Panc1 (cell line): ENCODE measurements at regions not wholly inside any gene's neighbourhood (a gene's known extent, or its start where the extent isn't known, plus 50 kb on each side); places are given as distances from the start of the nearest gene placed in this dataset.

Experiments used
- ATAC-seq: fragments of 200-7000 bp; cut with Tn5 transposase; 2 replicates; pipeline ENCODE4 v1.9.1; 2020; ENCODE audit warnings: mild to moderate bottlenecking, moderate library complexity
- BruUV-seq: library from RNA; stranded (reverse); fragments of 400-500 nt; replicated peaks from 2 replicates; lab custom pipeline; 2021; lab: Mats Ljungman, UMichigan
- CTCF ChIA-PET: fragments of 300-600 bp; sonication (Branson Sonifier 250); formaldehyde crosslinking; loops from one replicate; lab custom pipeline; 2022; ENCODE audit warnings: antibody characterized with exemption; lab: Charles Lee
- POLR2A ChIA-PET: fragments of 300-600 bp; sonication (Branson Sonifier 250); formaldehyde crosslinking; loops from one replicate; lab custom pipeline; 2022; ENCODE audit warnings: antibody characterized with exemption; lab: Charles Lee
- DNase-seq: peaks from one replicate; pipeline ENCODE4 v3.0.0-alpha.2; 2010; ENCODE audit warnings: low read depth, low spot score
- H3K27ac ChIP-seq: 2 replicates; pipeline ENCODE4 v1.5.1; 2011; ENCODE audit warnings: mild to moderate bottlenecking, low read length, inconsistent platforms
- H3K27me3 ChIP-seq: fragments of 200-500 bp; sonication (Bioruptor generic); 2 replicates; pipeline ENCODE4 v1.6.0; 2014; ENCODE audit warnings: low read length, inconsistent platforms; ENCODE audit not compliant: control insufficient read depth, insufficient read depth
- H3K36me3 ChIP-seq: fragments of 200-500 bp; sonication (Bioruptor generic); 2 replicates; pipeline ENCODE4 v1.5.1; 2014; ENCODE audit warnings: inconsistent platforms, mild to moderate bottlenecking, low read length, moderate library complexity; ENCODE audit not compliant: control insufficient read depth, insufficient read depth
- H3K4me1 ChIP-seq: 2 replicates; pipeline ENCODE4 v1.5.1; 2011; ENCODE audit warnings: inconsistent platforms, mild to moderate bottlenecking, low read length, moderate library complexity; ENCODE audit not compliant: control insufficient read depth, insufficient read depth
- H3K4me3 ChIP-seq, 2 experiments: 2 replicates each; pipeline ENCODE4 v1.5.1; 2011 to 2012; ENCODE audit warnings: low read depth in 2 of 2, low read length in 2 of 2, mild to moderate bottlenecking in 2 of 2, inconsistent platforms in 1 of 2, moderate library complexity in 1 of 2
- H3K9me3 ChIP-seq: fragments of 200-500 bp; sonication (Bioruptor generic); 2 replicates; pipeline ENCODE4 v1.5.1; 2014; ENCODE audit warnings: low read depth, mild to moderate bottlenecking, inconsistent platforms, low read length, moderate library complexity; ENCODE audit not compliant: control insufficient read depth, insufficient read depth
- POLR2AphosphoS5 ChIP-seq: IDR thresholded peaks from 2 replicates; pipeline ENCODE4 v1.6.1; 2012; ENCODE audit warnings: mild to moderate bottlenecking, low read depth, low read length, moderate library complexity
- SIN3A ChIP-seq: IDR thresholded peaks from 2 replicates; pipeline ENCODE4 v1.6.1; 2012; ENCODE audit warnings: low read depth, mild to moderate bottlenecking, low read length, moderate library complexity, borderline replicate concordance; ENCODE audit not compliant: insufficient read depth
- TCF7L2 ChIP-seq: IDR thresholded peaks from 2 replicates; pipeline ENCODE4 v1.6.1; 2011; ENCODE audit warnings: mild to moderate bottlenecking, low read depth, low read length, inconsistent platforms
- in situ Hi-C: cut with HindIII; loops from 2 replicates; pipeline ENCODE4 v1.10.0; 2016; ENCODE audit warnings: low sequenced_read_pairs, low pct_unique_long_range_greater_than_20kb
- intact Hi-C: fragments of 100-400 bp; cut with micrococcal nuclease; formaldehyde crosslinking; loops from one replicate; pipeline ENCODE4 v1.10.0; 2022; ENCODE audit not compliant: unreplicated experiment
- TF ChIP-seq, protein P1 (sequence below), 2 experiments: IDR thresholded peaks; 2 replicates each; pipeline ENCODE4 v1.6.1; 2011 to 2012; ENCODE audit warnings: low read depth in 2 of 2, control low read depth in 1 of 2, low read length in 1 of 2, mild to moderate bottlenecking in 1 of 2, moderate library complexity in 1 of 2; ENCODE audit not compliant: insufficient read depth in 1 of 2
- TF ChIP-seq, protein P2 (sequence below): fragments of 450-650 bp; IDR thresholded peaks from 2 replicates; pipeline ENCODE4 v1.5.1; 2017; ENCODE audit warnings: mild to moderate bottlenecking

GRCh38 chr18:57269756-57270155 lies 82.6 kb upstream of the ST8SIA3 start:
- TF ChIP-seq, protein P1, sequence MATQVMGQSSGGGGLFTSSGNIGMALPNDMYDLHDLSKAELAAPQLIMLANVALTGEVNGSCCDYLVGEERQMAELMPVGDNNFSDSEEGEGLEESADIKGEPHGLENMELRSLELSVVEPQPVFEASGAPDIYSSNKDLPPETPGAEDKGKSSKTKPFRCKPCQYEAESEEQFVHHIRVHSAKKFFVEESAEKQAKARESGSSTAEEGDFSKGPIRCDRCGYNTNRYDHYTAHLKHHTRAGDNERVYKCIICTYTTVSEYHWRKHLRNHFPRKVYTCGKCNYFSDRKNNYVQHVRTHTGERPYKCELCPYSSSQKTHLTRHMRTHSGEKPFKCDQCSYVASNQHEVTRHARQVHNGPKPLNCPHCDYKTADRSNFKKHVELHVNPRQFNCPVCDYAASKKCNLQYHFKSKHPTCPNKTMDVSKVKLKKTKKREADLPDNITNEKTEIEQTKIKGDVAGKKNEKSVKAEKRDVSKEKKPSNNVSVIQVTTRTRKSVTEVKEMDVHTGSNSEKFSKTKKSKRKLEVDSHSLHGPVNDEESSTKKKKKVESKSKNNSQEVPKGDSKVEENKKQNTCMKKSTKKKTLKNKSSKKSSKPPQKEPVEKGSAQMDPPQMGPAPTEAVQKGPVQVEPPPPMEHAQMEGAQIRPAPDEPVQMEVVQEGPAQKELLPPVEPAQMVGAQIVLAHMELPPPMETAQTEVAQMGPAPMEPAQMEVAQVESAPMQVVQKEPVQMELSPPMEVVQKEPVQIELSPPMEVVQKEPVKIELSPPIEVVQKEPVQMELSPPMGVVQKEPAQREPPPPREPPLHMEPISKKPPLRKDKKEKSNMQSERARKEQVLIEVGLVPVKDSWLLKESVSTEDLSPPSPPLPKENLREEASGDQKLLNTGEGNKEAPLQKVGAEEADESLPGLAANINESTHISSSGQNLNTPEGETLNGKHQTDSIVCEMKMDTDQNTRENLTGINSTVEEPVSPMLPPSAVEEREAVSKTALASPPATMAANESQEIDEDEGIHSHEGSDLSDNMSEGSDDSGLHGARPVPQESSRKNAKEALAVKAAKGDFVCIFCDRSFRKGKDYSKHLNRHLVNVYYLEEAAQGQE (IDR thresholded peaks at IDR 0.05; ENCODE audit: insufficient read depth in 1 of 2, low read depth in 2 of 2, low read length in 1 of 2) = no peak
- TF ChIP-seq, protein P2, sequence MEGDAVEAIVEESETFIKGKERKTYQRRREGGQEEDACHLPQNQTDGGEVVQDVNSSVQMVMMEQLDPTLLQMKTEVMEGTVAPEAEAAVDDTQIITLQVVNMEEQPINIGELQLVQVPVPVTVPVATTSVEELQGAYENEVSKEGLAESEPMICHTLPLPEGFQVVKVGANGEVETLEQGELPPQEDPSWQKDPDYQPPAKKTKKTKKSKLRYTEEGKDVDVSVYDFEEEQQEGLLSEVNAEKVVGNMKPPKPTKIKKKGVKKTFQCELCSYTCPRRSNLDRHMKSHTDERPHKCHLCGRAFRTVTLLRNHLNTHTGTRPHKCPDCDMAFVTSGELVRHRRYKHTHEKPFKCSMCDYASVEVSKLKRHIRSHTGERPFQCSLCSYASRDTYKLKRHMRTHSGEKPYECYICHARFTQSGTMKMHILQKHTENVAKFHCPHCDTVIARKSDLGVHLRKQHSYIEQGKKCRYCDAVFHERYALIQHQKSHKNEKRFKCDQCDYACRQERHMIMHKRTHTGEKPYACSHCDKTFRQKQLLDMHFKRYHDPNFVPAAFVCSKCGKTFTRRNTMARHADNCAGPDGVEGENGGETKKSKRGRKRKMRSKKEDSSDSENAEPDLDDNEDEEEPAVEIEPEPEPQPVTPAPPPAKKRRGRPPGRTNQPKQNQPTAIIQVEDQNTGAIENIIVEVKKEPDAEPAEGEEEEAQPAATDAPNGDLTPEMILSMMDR = no peak
- TF ChIP-seq SIN3A (no peak), TCF7L2 (no peak), POLR2AphosphoS5 (no peak)
- Histone ChIP-seq H3K36me3 (no peaks in the 10 kb centered on the region), H3K27ac (no peak overlapping the region), H3K9me3 (no peaks in the 10 kb centered on the region), H3K4me3 (no peak overlapping the region), H3K27me3 (no peaks in the 10 kb centered on the region), H3K4me1 (no peaks in the 10 kb centered on the region)
- no TSS peak for BruUV-seq
- POLR2A ChIA-PET = no interaction called here
- intact Hi-C loops (no loop called here), in situ Hi-C loops (no loop called here)
- ATAC-seq (no peak), DNase-seq (no peak)
- CTCF ChIA-PET = no interaction called here

GRCh38 chr18:57270156-57270555 lies 82.2 kb upstream of the ST8SIA3 start:
- intact Hi-C loops = no loop called here
- ChIA-PET POLR2A (no interaction called here), CTCF (no interaction called here)
- no peaks in the 10 kb centered on the region for H3K27me3 ChIP-seq
- DNase-seq (no peak), ATAC-seq (no peak)
- no peaks in the 10 kb centered on the region for H3K36me3 ChIP-seq
- in situ Hi-C loops = no loop called here
- TF ChIP-seq SIN3A (no peak), TCF7L2 (no peak), POLR2AphosphoS5 (no peak)
- TF ChIP-seq, protein P1 (IDR thresholded peaks at IDR 0.05; ENCODE audit: insufficient read depth in 1 of 2, low read depth in 2 of 2, low read length in 1 of 2) = no peak
- TF ChIP-seq, protein P2 = no peak
- H3K4me1 ChIP-seq = no peaks in the 10 kb centered on the region
- H3K4me3 ChIP-seq = no peak overlapping the region
- no peak overlapping the region for H3K27ac ChIP-seq
- BruUV-seq = no TSS peak
- no peaks in the 10 kb centered on the region for H3K9me3 ChIP-seq
